ENCODE measurements at regions not wholly inside any gene's neighbourhood (a gene's known extent, or its start where the extent isn't known, plus 50 kb on each side); places are given as distances from the start of the nearest gene placed in this dataset.

- Histone ChIP-seq H3K27ac (no peak overlapping the region), H3K4me1 (no peaks in the 10 kb centered on the region), H3K27me3 (no peaks in the 10 kb centered on the region), H3K4me3 (no peak overlapping the region), H3K36me3 (no peaks in the 10 kb centered on the region), H3K9me3 (no peaks in the 10 kb centered on the region)
- TF ChIP-seq CTCF (IDR thresholded peaks at IDR 0.05) (no peak), POLR2A (IDR thresholded peaks at IDR 0.05) (no peak)
- intact Hi-C loops (cut with DNase I; ENCODE audit: low total_unique reads), result no loop called here
- DNase-seq, result no peak
Observed at GRCh38 chr4:1506956-1507721, 100.9 kb upstream of the NKX1-1 start.

GRCh38 chr4:1505511-1506460 is 99.5 kb upstream of the NKX1-1 start:
- Histone ChIP-seq H3K27ac (no peak overlapping the region), H3K4me1 (no peaks in the 10 kb centered on the region), H3K4me3 (no peak overlapping the region), H3K9me3 (no peaks in the 10 kb centered on the region), H3K27me3 (no peaks in the 10 kb centered on the region), H3K36me3 (no peaks in the 10 kb centered on the region)
- no peak for TF ChIP-seq POLR2A (IDR thresholded peaks at IDR 0.05)
- no peak for TF ChIP-seq CTCF (IDR thresholded peaks at IDR 0.05)
- peak in 1 of 2 donors; percentile 7 for DNase-seq
- intact Hi-C loops (cut with DNase I; ENCODE audit: low total_unique reads), result no loop called here

GRCh38 chr4:1504595-1505500 is 98.6 kb upstream of the NKX1-1 start:
- TF ChIP-seq CTCF (IDR thresholded peaks at IDR 0.05) (no peak), POLR2A (IDR thresholded peaks at IDR 0.05) (no peak)
- peak; percentile 2 to 4 for DNase-seq

GRCh38 chr4:1503583-1504471 is 97.6 kb upstream of the NKX1-1 start:
- Histone ChIP-seq H3K9me3 (no peaks in the 10 kb centered on the region), H3K27me3 (no peaks in the 10 kb centered on the region), H3K36me3 (no peaks in the 10 kb centered on the region), H3K4me1 (no peaks in the 10 kb centered on the region), H3K4me3 (no peak overlapping the region), H3K27ac (no peak overlapping the region)
- TF ChIP-seq CTCF (IDR thresholded peaks at IDR 0.05), result no peak
- no peak for TF ChIP-seq POLR2A (IDR thresholded peaks at IDR 0.05)
- DNase-seq, result peak; percentile 7 to 10
- intact Hi-C loops (cut with DNase I; ENCODE audit: low total_unique reads), result no loop called here

More at GRCh38 chr4:1504595-1505500, 98.6 kb upstream of the NKX1-1 start:
- Histone ChIP-seq H3K27ac (no peak overlapping the region), H3K4me3 (no peak overlapping the region), H3K9me3 (no peaks in the 10 kb centered on the region), H3K36me3 (no peaks in the 10 kb centered on the region), H3K27me3 (no peaks in the 10 kb centered on the region), H3K4me1 (no peaks in the 10 kb centered on the region)
- intact Hi-C loops (cut with DNase I; ENCODE audit: low total_unique reads), result no loop called here

All from uterus (tissue), 3 donors.